ENCODE measurements at regions not wholly inside any gene's neighbourhood (a gene's known extent, or its start where the extent isn't known, plus 50 kb on each side); places are given as distances from the start of the nearest gene placed in this dataset.

- TF ChIP-seq CTCF (conservative IDR thresholded peaks at IDR 0.05; ENCODE audit: low read depth, low read length) = no peak
- DNase-seq (ENCODE audit: low read depth) = no peak
- no peak overlapping the region for H3K4me3 ChIP-seq (ENCODE audit: low read depth, low read length)
Measured at GRCh38 chr3:5972586-5972985, 785.1 kb downstream of the EDEM1 start.

DNA sequence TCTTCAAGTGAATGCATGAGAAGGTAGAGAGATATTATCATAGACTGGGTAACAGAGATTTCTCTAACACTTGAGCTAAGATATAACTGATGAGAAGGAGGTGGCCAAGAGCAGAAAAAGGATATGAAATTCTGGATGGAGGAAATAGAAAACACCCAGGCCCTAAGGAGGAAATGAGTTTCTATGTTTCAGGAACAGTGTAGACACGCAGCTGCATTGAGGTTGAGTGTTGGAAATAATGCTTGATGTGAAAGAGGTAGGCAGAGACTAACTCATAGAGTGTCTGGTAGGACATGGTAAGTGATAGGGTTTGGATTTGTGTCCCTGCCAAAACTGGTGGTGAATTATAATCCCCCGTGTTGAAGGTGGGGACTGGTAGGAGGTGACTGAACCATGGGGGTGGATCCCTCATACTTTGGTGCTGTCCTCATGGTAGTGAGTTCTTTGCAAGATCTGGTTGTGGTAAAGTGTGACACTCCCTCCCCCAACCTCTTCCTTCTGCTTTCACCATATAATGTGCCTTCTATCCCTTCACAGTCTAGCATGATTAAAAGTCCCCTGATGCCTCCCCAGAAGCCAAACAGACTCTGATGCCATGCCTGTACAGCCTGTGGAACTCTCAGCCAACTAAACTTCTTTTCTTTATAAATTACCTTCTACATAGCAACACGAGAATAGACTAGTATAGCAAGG lies 787.3 kb downstream of the EDEM1 start:
- no peak for TF ChIP-seq CTCF (conservative IDR thresholded peaks at IDR 0.05; ENCODE audit: low read depth, low read length)
- H3K4me3 ChIP-seq (ENCODE audit: low read depth, low read length) = no peak overlapping the region
- no peak for DNase-seq (ENCODE audit: low read depth)

- TF ChIP-seq CTCF (conservative IDR thresholded peaks at IDR 0.05; ENCODE audit: low read depth, low read length) = no peak
- no peak overlapping the region for H3K4me3 ChIP-seq (ENCODE audit: low read depth, low read length)
- no peak for DNase-seq (ENCODE audit: low read depth)
Measured at GRCh38 chr3:5977331-5977730, 789.8 kb downstream of the EDEM1 start.

GRCh38 chr3:5980475-5980874 lies 793.0 kb downstream of the EDEM1 start:
- no peak for TF ChIP-seq CTCF (conservative IDR thresholded peaks at IDR 0.05; ENCODE audit: low read depth, low read length)
- H3K4me3 ChIP-seq (ENCODE audit: low read depth, low read length) = no peak overlapping the region
- no peak for DNase-seq (ENCODE audit: low read depth)

GRCh38 chr3:5994651-5995050 lies 807.1 kb downstream of the EDEM1 start:
- no peak for TF ChIP-seq CTCF (conservative IDR thresholded peaks at IDR 0.05; ENCODE audit: low read depth, low read length)
- DNase-seq (ENCODE audit: low read depth) = no peak

GRCh38 chr3:6018456-6018855 lies 830.9 kb downstream of the EDEM1 start:
- TF ChIP-seq CTCF (conservative IDR thresholded peaks at IDR 0.05; ENCODE audit: low read depth, low read length) = no peak
- no peak for DNase-seq (ENCODE audit: low read depth)
- no peak overlapping the region for H3K4me3 ChIP-seq (ENCODE audit: low read depth, low read length)

More at GRCh38 chr3:5994651-5995050, 807.1 kb downstream of the EDEM1 start:
- no peak overlapping the region for H3K4me3 ChIP-seq (ENCODE audit: low read depth, low read length)

GRCh38 chr3:6022621-6023020 lies 835.1 kb downstream of the EDEM1 start:
- TF ChIP-seq CTCF (conservative IDR thresholded peaks at IDR 0.05; ENCODE audit: low read depth, low read length) = no peak
- DNase-seq (ENCODE audit: low read depth) = no peak
- no peak overlapping the region for H3K4me3 ChIP-seq (ENCODE audit: low read depth, low read length)
